WTC11 (cell line): ENCODE measurements at regions not wholly inside any gene's neighbourhood (a gene's known extent, or its start where the extent isn't known, plus 50 kb on each side); places are given as distances from the start of the nearest gene placed in this dataset.

Experiments
- ATAC-seq: fragments of 200-7000 bp; cut with Tn5 transposase; 2 replicates; pipeline ENCODE4 v1.10.0; 2021; ENCODE audit warnings: mild to moderate bottlenecking, moderate library complexity
- CTCF ChIA-PET: fragments of 300-600 bp; sonication (Branson Sonifier 250); formaldehyde crosslinking; loops from one replicate; lab custom pipeline; 2021; ENCODE audit warnings: antibody characterized with exemption; lab: Charles Lee
- POLR2A ChIA-PET: fragments of 350-600 bp; sonication (Branson Sonifier 250); formaldehyde crosslinking; loops from one replicate; lab custom pipeline; 2021; ENCODE audit warnings: antibody characterized with exemption; lab: Charles Lee
- DNase-seq: peaks from one replicate; pipeline ENCODE4 v3.0.0; 2021; ENCODE audit warnings: low spot score
- H3K27ac Mint-ChIP-seq: 2 replicates; pipeline ENCODE4 v1.8.0; 2021; ENCODE audit warnings: mixed read lengths
- H3K27me3 Mint-ChIP-seq: 2 replicates; pipeline ENCODE4 v1.8.0; 2021; ENCODE audit warnings: low read depth, mild to moderate bottlenecking, moderate library complexity, mixed read lengths
- H3K36me3 Mint-ChIP-seq: 2 replicates; pipeline ENCODE4 v1.8.0; 2021; ENCODE audit warnings: mixed read lengths
- H3K4me1 Mint-ChIP-seq: 2 replicates; pipeline ENCODE4 v1.8.0; 2022; ENCODE audit warnings: mixed read lengths
- H3K4me3 Mint-ChIP-seq: 2 replicates; pipeline ENCODE4 v1.8.0; 2021; ENCODE audit warnings: mild to moderate bottlenecking, moderate library complexity, mixed read lengths
- H3K9me3 Mint-ChIP-seq: 2 replicates; pipeline ENCODE4 v1.8.0; 2021; ENCODE audit warnings: mixed read lengths
- AR ChIP-seq: fragments of 250-450 bp; sonication (Bioruptor Pico); IDR thresholded peaks from 2 replicates; pipeline ENCODE4 v1.9.0; 2021; ENCODE audit warnings: mild to moderate bottlenecking
- ARID4B ChIP-seq: sonication (generic); formaldehyde crosslinking; IDR thresholded peaks from 2 replicates; pipeline ENCODE4 v1.8.0; 2023; ENCODE audit warnings: missing genetic modification reagents, mild to moderate bottlenecking, borderline replicate concordance
- ELF4 ChIP-seq: sonication (generic); formaldehyde crosslinking; IDR thresholded peaks from 2 replicates; pipeline ENCODE4 v1.8.1; 2022; ENCODE audit warnings: low read depth, mild to moderate bottlenecking, moderate library complexity, missing genetic modification reagents
- ETV6 ChIP-seq: sonication (generic); formaldehyde crosslinking; IDR thresholded peaks from 2 replicates; pipeline ENCODE4 v1.8.1; 2022; ENCODE audit warnings: mild to moderate bottlenecking, missing genetic modification reagents
- GTF2I ChIP-seq: fragments of 250-450 bp; sonication (Bioruptor Pico); conservative IDR thresholded peaks from 2 replicates; pipeline ENCODE4 v1.4.0; 2021; ENCODE audit warnings: mild to moderate bottlenecking
- HMGA2 ChIP-seq: fragments of 250-450 bp; sonication (Bioruptor Pico); IDR thresholded peaks from 2 replicates; pipeline ENCODE4 v1.4.0; 2021; ENCODE audit warnings: mild to moderate bottlenecking, moderate library complexity
- IRF2 ChIP-seq: sonication (generic); formaldehyde crosslinking; IDR thresholded peaks from 2 replicates; pipeline ENCODE4 v1.8.0; 2022; ENCODE audit warnings: low read depth, missing genetic modification reagents, borderline replicate concordance
- MLX ChIP-seq: sonication (generic); formaldehyde crosslinking; IDR thresholded peaks from 2 replicates; pipeline ENCODE4 v1.8.1; 2023; ENCODE audit warnings: mild to moderate bottlenecking, missing genetic modification reagents, moderate library complexity
- MYBL2 ChIP-seq: sonication (generic); formaldehyde crosslinking; IDR thresholded peaks from 2 replicates; pipeline ENCODE4 v1.8.1; 2023; ENCODE audit warnings: mild to moderate bottlenecking, moderate library complexity, missing genetic modification reagents
- NFATC4 ChIP-seq: fragments of 250-450 bp; sonication (Bioruptor Pico); IDR thresholded peaks from 2 replicates; pipeline ENCODE4 v1.9.0; 2021; ENCODE audit warnings: mild to moderate bottlenecking
- PREB ChIP-seq: sonication (generic); formaldehyde crosslinking; IDR thresholded peaks from 2 replicates; pipeline ENCODE4 v1.8.1; 2022; ENCODE audit warnings: mild to moderate bottlenecking, missing genetic modification reagents, moderate library complexity, borderline replicate concordance
- RORB ChIP-seq: fragments of 250-450 bp; sonication (Bioruptor Pico); IDR thresholded peaks from 2 replicates; pipeline ENCODE4 v1.9.0; 2021; ENCODE audit warnings: mild to moderate bottlenecking
- TEAD1 ChIP-seq: sonication (generic); formaldehyde crosslinking; IDR thresholded peaks from 2 replicates; pipeline ENCODE4 v1.8.0; 2022; ENCODE audit warnings: mild to moderate bottlenecking, missing genetic modification reagents
- TEAD4 ChIP-seq: sonication (generic); formaldehyde crosslinking; IDR thresholded peaks from 2 replicates; pipeline ENCODE4 v1.8.0; 2022; ENCODE audit warnings: mild to moderate bottlenecking, missing genetic modification reagents
- TP53 ChIP-seq: sonication (generic); formaldehyde crosslinking; IDR thresholded peaks from 2 replicates; pipeline ENCODE4 v1.8.1; 2023; ENCODE audit warnings: mild to moderate bottlenecking, missing genetic modification reagents
- ZNF232 ChIP-seq: sonication (generic); formaldehyde crosslinking; IDR thresholded peaks from 2 replicates; pipeline ENCODE4 v1.8.0; 2022; ENCODE audit warnings: mild to moderate bottlenecking, missing genetic modification reagents
- ZNF281 ChIP-seq: sonication (generic); formaldehyde crosslinking; IDR thresholded peaks from 2 replicates; pipeline ENCODE4 v1.8.0; 2023; ENCODE audit warnings: mild to moderate bottlenecking, missing genetic modification reagents
- ZNF317 ChIP-seq: sonication (generic); formaldehyde crosslinking; IDR thresholded peaks from 2 replicates; pipeline ENCODE4 v1.8.1; 2023; ENCODE audit warnings: low read depth, mild to moderate bottlenecking, moderate library complexity, missing genetic modification reagents, borderline replicate concordance
- ZNF423 ChIP-seq: fragments of 250-450 bp; sonication (Bioruptor Pico); IDR thresholded peaks from 2 replicates; pipeline ENCODE4 v2.1.2; 2022; ENCODE audit warnings: mild to moderate bottlenecking, moderate library complexity
- ZNF532 ChIP-seq: fragments of 250-450 bp; sonication (Bioruptor Pico); IDR thresholded peaks from 2 replicates; pipeline ENCODE4 v1.9.0; 2021; ENCODE audit warnings: mild to moderate bottlenecking, borderline replicate concordance

- no peak for TF ChIP-seq ZNF532 (CRISPR knock-in tag)
- TF ChIP-seq MLX (CRISPR knock-in tag), result no peak
- no peak for TF ChIP-seq TEAD4 (CRISPR knock-in tag)
- no peak for TF ChIP-seq MYBL2
- no peak for TF ChIP-seq AR (CRISPR knock-in tag)
- no peak for TF ChIP-seq IRF2
- TF ChIP-seq ELF4 (CRISPR knock-in tag), result no peak
- no peak for TF ChIP-seq ZNF317 (CRISPR knock-in tag)
- no peak for TF ChIP-seq RORB (CRISPR knock-in tag)
- TF ChIP-seq GTF2I (CRISPR knock-in tag), result no peak
- TF ChIP-seq NFATC4 (CRISPR knock-in tag), result no peak
- TF ChIP-seq ZNF232 (CRISPR knock-in tag), result no peak
- TF ChIP-seq, all 79 proteins: peak for 0
- no peaks in the 10 kb centered on the region for H3K4me1 Mint-ChIP-seq
- no peaks in the 10 kb centered on the region for H3K9me3 Mint-ChIP-seq
- ATAC-seq (no peak), DNase-seq (no peak)
- no peak overlapping the region for H3K27ac Mint-ChIP-seq
- no peaks in the 10 kb centered on the region for H3K36me3 Mint-ChIP-seq
- ChIA-PET CTCF (no interaction called here), POLR2A (no interaction called here)
- no peaks in the 10 kb centered on the region for H3K27me3 Mint-ChIP-seq
- no peak overlapping the region for H3K4me3 Mint-ChIP-seq
These were observed 807.2 kb downstream of the GLUD2 start for GRCh38 chrX:121854614-121854911.

GRCh38 chrX:121858867-121859647 is 811.6 kb downstream of the GLUD2 start:
- ATAC-seq, result no peak
- no peaks in the 10 kb centered on the region for H3K4me1 Mint-ChIP-seq
- H3K36me3 Mint-ChIP-seq, result no peaks in the 10 kb centered on the region
- no peaks in the 10 kb centered on the region for H3K9me3 Mint-ChIP-seq
- no peak overlapping the region for H3K4me3 Mint-ChIP-seq
- no peak overlapping the region for H3K27ac Mint-ChIP-seq
- POLR2A ChIA-PET, result no interaction called here
- CTCF ChIA-PET, result no interaction called here
- no peak for DNase-seq
- H3K27me3 Mint-ChIP-seq, result no peaks in the 10 kb centered on the region
- TF ChIP-seq PREB (CRISPR knock-in tag), result no peak
- no peak for TF ChIP-seq ARID4B (CRISPR knock-in tag)
- no peak for TF ChIP-seq TP53 (CRISPR knock-in tag)
- no peak for TF ChIP-seq ZNF423 (CRISPR knock-in tag)
- no peak for TF ChIP-seq TEAD1 (CRISPR knock-in tag)
- no peak for TF ChIP-seq HMGA2 (CRISPR knock-in tag)
- no peak for TF ChIP-seq ETV6
- TF ChIP-seq ZNF281, result no peak
